ENCODE measurements at regions not wholly inside any gene's neighbourhood (a gene's known extent, or its start where the extent isn't known, plus 50 kb on each side); places are given as distances from the start of the nearest gene placed in this dataset.

DNA sequence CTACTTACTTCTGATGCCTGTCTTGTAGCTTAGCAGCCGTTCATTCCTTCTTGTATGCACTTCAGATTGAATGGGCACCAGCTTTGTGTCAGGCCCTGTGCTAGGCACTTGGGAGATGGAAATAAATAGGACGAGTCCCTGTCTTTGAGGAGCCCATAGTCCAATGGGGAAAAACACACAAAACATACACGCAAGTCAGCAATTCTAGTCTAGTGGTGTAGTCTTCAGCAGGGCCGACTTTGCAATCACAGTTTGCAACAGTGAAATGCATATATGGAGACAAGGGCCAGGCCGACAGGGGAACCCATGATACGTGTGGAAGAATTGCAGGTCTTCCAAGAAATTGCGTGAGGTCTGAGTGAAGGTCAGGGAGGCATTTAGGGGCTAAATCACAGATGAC lies 262.6 kb downstream of the MAF start:
- H3K9me2 ChIP-seq (ENCODE audit: insufficient read depth, low read length), result no peaks in the 10 kb centered on the region
- no peaks in the 10 kb centered on the region for H3K79me2 ChIP-seq (replicated peaks; ENCODE audit: insufficient read depth, low read length)
- H4K20me1 ChIP-seq (ENCODE audit: insufficient read depth), result no peaks in the 10 kb centered on the region
- H3K4me2 ChIP-seq (ENCODE audit: low read length), result no peak overlapping the region
- no peaks in the 10 kb centered on the region for H3K36me3 ChIP-seq (ENCODE audit: insufficient read depth, low read length)
- no peak overlapping the region for H3K4me3 ChIP-seq (ENCODE audit: low read length)
- H3K9ac ChIP-seq (ENCODE audit: low read length), result no peak overlapping the region
- no peak for TF ChIP-seq EZH2 (IDR thresholded peaks at IDR 0.05; ENCODE audit: borderline replicate concordance, insufficient read depth, low read length, poor library complexity, severe bottlenecking)
- no peak for TF ChIP-seq TAF1 (IDR thresholded peaks at IDR 0.05; ENCODE audit: low read depth)
- TF ChIP-seq, protein P1, sequence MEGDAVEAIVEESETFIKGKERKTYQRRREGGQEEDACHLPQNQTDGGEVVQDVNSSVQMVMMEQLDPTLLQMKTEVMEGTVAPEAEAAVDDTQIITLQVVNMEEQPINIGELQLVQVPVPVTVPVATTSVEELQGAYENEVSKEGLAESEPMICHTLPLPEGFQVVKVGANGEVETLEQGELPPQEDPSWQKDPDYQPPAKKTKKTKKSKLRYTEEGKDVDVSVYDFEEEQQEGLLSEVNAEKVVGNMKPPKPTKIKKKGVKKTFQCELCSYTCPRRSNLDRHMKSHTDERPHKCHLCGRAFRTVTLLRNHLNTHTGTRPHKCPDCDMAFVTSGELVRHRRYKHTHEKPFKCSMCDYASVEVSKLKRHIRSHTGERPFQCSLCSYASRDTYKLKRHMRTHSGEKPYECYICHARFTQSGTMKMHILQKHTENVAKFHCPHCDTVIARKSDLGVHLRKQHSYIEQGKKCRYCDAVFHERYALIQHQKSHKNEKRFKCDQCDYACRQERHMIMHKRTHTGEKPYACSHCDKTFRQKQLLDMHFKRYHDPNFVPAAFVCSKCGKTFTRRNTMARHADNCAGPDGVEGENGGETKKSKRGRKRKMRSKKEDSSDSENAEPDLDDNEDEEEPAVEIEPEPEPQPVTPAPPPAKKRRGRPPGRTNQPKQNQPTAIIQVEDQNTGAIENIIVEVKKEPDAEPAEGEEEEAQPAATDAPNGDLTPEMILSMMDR (IDR thresholded peaks at IDR 0.05; ENCODE audit: poor library complexity, severe bottlenecking), result no peak
- TF ChIP-seq POLR2AphosphoS5 (IDR thresholded peaks at IDR 0.05), result no peak
- no peak for TF ChIP-seq EP300 (conservative IDR thresholded peaks at IDR 0.05; ENCODE audit: poor library complexity, severe bottlenecking)
- no peak for TF ChIP-seq RAD21 (conservative IDR thresholded peaks at IDR 0.05)
- TF ChIP-seq MXI1 (conservative IDR thresholded peaks at IDR 0.05; ENCODE audit: poor library complexity, severe bottlenecking), result no peak
- TF ChIP-seq, protein P2, sequence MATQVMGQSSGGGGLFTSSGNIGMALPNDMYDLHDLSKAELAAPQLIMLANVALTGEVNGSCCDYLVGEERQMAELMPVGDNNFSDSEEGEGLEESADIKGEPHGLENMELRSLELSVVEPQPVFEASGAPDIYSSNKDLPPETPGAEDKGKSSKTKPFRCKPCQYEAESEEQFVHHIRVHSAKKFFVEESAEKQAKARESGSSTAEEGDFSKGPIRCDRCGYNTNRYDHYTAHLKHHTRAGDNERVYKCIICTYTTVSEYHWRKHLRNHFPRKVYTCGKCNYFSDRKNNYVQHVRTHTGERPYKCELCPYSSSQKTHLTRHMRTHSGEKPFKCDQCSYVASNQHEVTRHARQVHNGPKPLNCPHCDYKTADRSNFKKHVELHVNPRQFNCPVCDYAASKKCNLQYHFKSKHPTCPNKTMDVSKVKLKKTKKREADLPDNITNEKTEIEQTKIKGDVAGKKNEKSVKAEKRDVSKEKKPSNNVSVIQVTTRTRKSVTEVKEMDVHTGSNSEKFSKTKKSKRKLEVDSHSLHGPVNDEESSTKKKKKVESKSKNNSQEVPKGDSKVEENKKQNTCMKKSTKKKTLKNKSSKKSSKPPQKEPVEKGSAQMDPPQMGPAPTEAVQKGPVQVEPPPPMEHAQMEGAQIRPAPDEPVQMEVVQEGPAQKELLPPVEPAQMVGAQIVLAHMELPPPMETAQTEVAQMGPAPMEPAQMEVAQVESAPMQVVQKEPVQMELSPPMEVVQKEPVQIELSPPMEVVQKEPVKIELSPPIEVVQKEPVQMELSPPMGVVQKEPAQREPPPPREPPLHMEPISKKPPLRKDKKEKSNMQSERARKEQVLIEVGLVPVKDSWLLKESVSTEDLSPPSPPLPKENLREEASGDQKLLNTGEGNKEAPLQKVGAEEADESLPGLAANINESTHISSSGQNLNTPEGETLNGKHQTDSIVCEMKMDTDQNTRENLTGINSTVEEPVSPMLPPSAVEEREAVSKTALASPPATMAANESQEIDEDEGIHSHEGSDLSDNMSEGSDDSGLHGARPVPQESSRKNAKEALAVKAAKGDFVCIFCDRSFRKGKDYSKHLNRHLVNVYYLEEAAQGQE (IDR thresholded peaks at IDR 0.05; ENCODE audit: borderline replicate concordance), result no peak
- TF ChIP-seq SMC3 (conservative IDR thresholded peaks at IDR 0.05; ENCODE audit: poor library complexity), result no peak
- H2AFZ ChIP-seq (ENCODE audit: low read depth, low read length), result no peak overlapping the region
- no peaks in the 10 kb centered on the region for H3K27me3 ChIP-seq (ENCODE audit: insufficient read depth, low read depth, low read length)
- no peaks in the 10 kb centered on the region for H3F3A ChIP-seq (ENCODE audit: insufficient read depth, low read length, poor library complexity, severe bottlenecking)
- no peak overlapping the region for H3K27ac ChIP-seq (ENCODE audit: low read length)
- no peaks in the 10 kb centered on the region for H3K9me3 ChIP-seq (ENCODE audit: low read length)

DNA sequence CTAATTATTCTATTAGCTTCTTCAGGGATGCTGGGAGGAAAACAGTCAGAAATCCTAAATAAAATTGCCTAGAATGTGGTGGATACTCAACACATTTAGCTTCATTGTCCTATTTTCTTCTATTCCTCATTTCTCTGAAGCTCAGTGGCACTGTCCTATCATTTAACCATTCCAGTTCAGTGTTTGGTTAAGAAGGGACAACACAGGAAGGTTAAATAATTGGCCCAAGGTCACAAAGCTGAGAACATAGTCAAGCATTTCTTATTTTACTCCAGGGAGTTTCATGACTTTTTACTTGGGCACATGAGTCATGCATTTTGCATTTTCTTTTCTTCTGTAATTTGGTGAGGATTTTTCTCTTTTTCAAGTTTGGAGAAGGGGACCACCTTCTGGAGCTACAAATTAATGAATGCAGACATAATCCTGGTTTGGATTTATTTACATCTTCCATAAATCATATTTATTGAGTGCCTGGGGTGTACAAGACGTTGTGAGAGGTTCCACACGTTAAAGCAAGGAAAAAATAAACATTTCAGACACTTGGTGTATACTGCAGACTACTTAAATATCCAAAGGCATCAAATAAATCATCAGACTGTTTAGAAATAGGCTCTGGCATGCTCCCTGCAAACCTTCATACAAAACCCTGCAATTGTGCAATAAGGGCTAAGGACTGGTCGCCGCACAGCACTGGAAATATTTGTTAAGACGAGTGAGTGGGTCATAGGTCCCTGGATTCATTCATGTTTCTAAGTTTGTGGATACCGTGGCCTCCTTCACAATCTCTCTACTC lies 263.9 kb downstream of the MAF start:
- no peak overlapping the region for H2AFZ ChIP-seq (ENCODE audit: low read depth, low read length)
- TF ChIP-seq, protein P1 (IDR thresholded peaks at IDR 0.05; ENCODE audit: poor library complexity, severe bottlenecking), result no peak
- no peak overlapping the region for H3K4me3 ChIP-seq (ENCODE audit: low read length)
- no peak overlapping the region for H3K27ac ChIP-seq (ENCODE audit: low read length)
- H3K27me3 ChIP-seq (ENCODE audit: insufficient read depth, low read depth, low read length), result no peaks in the 10 kb centered on the region
- H3K9ac ChIP-seq (ENCODE audit: low read length), result no peak overlapping the region
- no peaks in the 10 kb centered on the region for H3K79me2 ChIP-seq (replicated peaks; ENCODE audit: insufficient read depth, low read length)
- H3F3A ChIP-seq (ENCODE audit: insufficient read depth, low read length, poor library complexity, severe bottlenecking), result no peaks in the 10 kb centered on the region
- H3K4me2 ChIP-seq (ENCODE audit: low read length), result no peak overlapping the region
- H3K9me2 ChIP-seq (ENCODE audit: insufficient read depth, low read length), result no peaks in the 10 kb centered on the region
- no peaks in the 10 kb centered on the region for H3K9me3 ChIP-seq (ENCODE audit: low read length)
- H3K36me3 ChIP-seq (ENCODE audit: insufficient read depth, low read length), result no peaks in the 10 kb centered on the region
- no peaks in the 10 kb centered on the region for H4K20me1 ChIP-seq (ENCODE audit: insufficient read depth)

Data from neural cell (in vitro differentiated cells).